ENCODE measurements at regions not wholly inside any gene's neighbourhood (a gene's known extent, or its start where the extent isn't known, plus 50 kb on each side); places are given as distances from the start of the nearest gene placed in this dataset.

DNA sequence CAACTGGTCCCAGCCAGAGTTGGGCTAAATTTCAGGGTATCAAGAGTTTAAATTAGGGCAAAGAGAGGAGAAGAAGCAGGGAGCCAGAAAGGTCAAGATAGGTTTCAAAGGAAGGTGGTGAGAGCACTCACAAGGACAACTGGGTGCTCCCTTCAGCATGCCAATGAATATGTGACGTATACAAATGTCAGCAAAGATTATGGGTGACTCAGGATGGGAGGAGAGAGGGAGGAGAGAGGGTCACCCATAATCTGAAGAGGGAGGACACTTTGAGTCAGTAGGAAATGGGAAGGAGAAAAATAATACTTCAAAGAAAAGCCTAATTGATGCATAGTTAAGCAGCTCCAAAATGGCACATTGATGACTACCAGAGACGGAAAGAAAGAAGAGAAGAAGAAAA, 53.1 kb upstream of the ABCA12 start:
- Histone ChIP-seq H2AFZ (replicated peaks) (no peak overlapping the region), H3K79me2 (ENCODE audit: low read depth) (no peaks in the 10 kb centered on the region), H3K4me2 (no peak overlapping the region), H3K4me3 (no peak overlapping the region), H3K9ac (no peak overlapping the region), H3K4me1 (no peaks in the 10 kb centered on the region), H3K27ac (no peak overlapping the region), H3K27me3 (no peaks in the 10 kb centered on the region), H4K20me1 (ENCODE audit: low read depth) (no peaks in the 10 kb centered on the region), H3K9me3 (ENCODE audit: low read depth) (no peaks in the 10 kb centered on the region), H3K36me3 (no peaks in the 10 kb centered on the region), H3F3A (ENCODE audit: low read depth) (no peaks in the 10 kb centered on the region)
- H3K4me3 Mint-ChIP-seq: no peak overlapping the region
- no peaks in the 10 kb centered on the region for H3K36me3 Mint-ChIP-seq
- no peaks in the 10 kb centered on the region for H3K9me3 Mint-ChIP-seq
- TF ChIP-seq EZH2 (IDR thresholded peaks at IDR 0.05): no peak
- TF ChIP-seq EZH2phosphoT487 (IDR thresholded peaks at IDR 0.05): no peak
- TF ChIP-seq, protein P1, sequence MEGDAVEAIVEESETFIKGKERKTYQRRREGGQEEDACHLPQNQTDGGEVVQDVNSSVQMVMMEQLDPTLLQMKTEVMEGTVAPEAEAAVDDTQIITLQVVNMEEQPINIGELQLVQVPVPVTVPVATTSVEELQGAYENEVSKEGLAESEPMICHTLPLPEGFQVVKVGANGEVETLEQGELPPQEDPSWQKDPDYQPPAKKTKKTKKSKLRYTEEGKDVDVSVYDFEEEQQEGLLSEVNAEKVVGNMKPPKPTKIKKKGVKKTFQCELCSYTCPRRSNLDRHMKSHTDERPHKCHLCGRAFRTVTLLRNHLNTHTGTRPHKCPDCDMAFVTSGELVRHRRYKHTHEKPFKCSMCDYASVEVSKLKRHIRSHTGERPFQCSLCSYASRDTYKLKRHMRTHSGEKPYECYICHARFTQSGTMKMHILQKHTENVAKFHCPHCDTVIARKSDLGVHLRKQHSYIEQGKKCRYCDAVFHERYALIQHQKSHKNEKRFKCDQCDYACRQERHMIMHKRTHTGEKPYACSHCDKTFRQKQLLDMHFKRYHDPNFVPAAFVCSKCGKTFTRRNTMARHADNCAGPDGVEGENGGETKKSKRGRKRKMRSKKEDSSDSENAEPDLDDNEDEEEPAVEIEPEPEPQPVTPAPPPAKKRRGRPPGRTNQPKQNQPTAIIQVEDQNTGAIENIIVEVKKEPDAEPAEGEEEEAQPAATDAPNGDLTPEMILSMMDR (IDR thresholded peaks at IDR 0.05): no peak
- no peak overlapping the region for H3K27ac Mint-ChIP-seq
- H3K27me3 Mint-ChIP-seq (ENCODE audit: insufficient read depth, low read depth): peaks cover 5% of the 10 kb centered on the region
- no peak for DNase-seq (ENCODE audit: low spot score)
- no peaks in the 10 kb centered on the region for H3K4me1 Mint-ChIP-seq

DNA sequence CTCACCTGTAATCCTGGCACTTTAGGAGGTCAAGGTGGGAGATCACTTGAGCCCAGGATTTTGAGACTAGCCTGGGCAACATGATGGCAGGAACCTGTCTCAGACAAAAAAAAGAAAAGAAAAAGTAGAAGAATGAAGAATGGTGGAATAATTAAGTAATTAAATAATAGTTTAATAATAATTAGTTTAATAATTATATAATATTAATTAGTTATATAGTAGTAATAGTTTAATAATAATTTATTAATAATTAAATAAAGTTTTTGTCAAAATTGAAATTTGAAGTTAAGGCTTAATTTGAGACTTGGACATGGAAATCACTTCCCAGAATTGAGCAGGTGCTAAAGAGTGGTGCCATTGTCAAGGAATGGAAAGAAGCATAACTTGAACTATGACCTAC, 52.2 kb upstream of the ABCA12 start:
- Histone ChIP-seq H3K9me3 (ENCODE audit: low read depth) (no peaks in the 10 kb centered on the region), H3K27me3 (no peaks in the 10 kb centered on the region), H3K4me1 (no peaks in the 10 kb centered on the region), H2AFZ (replicated peaks) (no peak overlapping the region), H4K20me1 (ENCODE audit: low read depth) (no peaks in the 10 kb centered on the region), H3K4me2 (no peak overlapping the region), H3K27ac (no peak overlapping the region), H3K4me3 (no peak overlapping the region), H3K9ac (no peak overlapping the region), H3F3A (ENCODE audit: low read depth) (no peaks in the 10 kb centered on the region), H3K79me2 (ENCODE audit: low read depth) (no peaks in the 10 kb centered on the region), H3K36me3 (no peaks in the 10 kb centered on the region)
- DNase-seq (ENCODE audit: low spot score): no peak
- Mint-ChIP-seq H3K27ac (no peak overlapping the region), H3K4me1 (no peaks in the 10 kb centered on the region), H3K4me3 (no peak overlapping the region), H3K36me3 (no peaks in the 10 kb centered on the region), H3K27me3 (ENCODE audit: insufficient read depth, low read depth) (peaks cover 5% of the 10 kb centered on the region), H3K9me3 (no peaks in the 10 kb centered on the region)
- TF ChIP-seq, protein P1 (IDR thresholded peaks at IDR 0.05): no peak
- no peak for TF ChIP-seq EZH2 (IDR thresholded peaks at IDR 0.05)

DNA sequence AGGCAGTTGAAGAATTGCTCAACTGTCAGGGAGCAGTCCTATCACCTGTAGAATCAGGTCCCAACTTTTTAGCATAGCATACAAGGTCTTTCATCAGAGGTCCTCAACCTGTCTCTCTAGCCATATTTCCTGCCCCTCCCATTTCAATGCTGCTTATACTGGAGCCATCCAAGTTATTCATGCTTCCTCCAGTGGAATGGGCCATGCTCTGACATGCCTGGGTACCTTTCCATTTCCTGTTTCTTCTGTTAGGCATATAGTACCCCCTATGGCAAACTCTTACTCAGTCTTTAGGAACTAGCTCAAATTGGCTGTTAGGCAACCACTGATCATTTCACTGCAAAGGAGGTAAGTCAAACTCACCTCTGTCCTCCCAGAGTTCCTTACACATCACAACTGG, 51.0 kb upstream of the ABCA12 start:
- H3K27me3 ChIP-seq: no peaks in the 10 kb centered on the region
- Mint-ChIP-seq H3K9me3 (no peaks in the 10 kb centered on the region), H3K4me1 (no peaks in the 10 kb centered on the region), H3K36me3 (no peaks in the 10 kb centered on the region), H3K27ac (no peak overlapping the region), H3K27me3 (ENCODE audit: insufficient read depth, low read depth) (peaks cover 5% of the 10 kb centered on the region), H3K4me3 (no peak overlapping the region)
- H4K20me1 ChIP-seq (ENCODE audit: low read depth): no peaks in the 10 kb centered on the region
- DNase-seq (ENCODE audit: low spot score): no peak
- no peaks in the 10 kb centered on the region for H3K9me3 ChIP-seq (ENCODE audit: low read depth)
- no peaks in the 10 kb centered on the region for H3K36me3 ChIP-seq
- H3K4me2 ChIP-seq: no peak overlapping the region
- TF ChIP-seq EZH2 (IDR thresholded peaks at IDR 0.05) (no peak), EZH2phosphoT487 (IDR thresholded peaks at IDR 0.05) (no peak)
- TF ChIP-seq, protein P1 (IDR thresholded peaks at IDR 0.05): no peak
- H3F3A ChIP-seq (ENCODE audit: low read depth): no peaks in the 10 kb centered on the region
- H3K79me2 ChIP-seq (ENCODE audit: low read depth): no peaks in the 10 kb centered on the region
- no peak overlapping the region for H2AFZ ChIP-seq (replicated peaks)
- no peak overlapping the region for H3K9ac ChIP-seq
- H3K27ac ChIP-seq: no peak overlapping the region
- no peaks in the 10 kb centered on the region for H3K4me1 ChIP-seq
- H3K4me3 ChIP-seq: no peak overlapping the region

Data from neural progenitor cell (in vitro differentiated cells).